GDM1 (cell line): ENCODE measurements at regions not wholly inside any gene's neighbourhood (a gene's known extent, or its start where the extent isn't known, plus 50 kb on each side); places are given as distances from the start of the nearest gene placed in this dataset.
"Not testable (repeated sequence)": the region's sequence is repeated elsewhere in the genome, so short reads cannot be mapped to it uniquely, and the experiment has no call there.

Experiments
- DNase-seq: peaks from one replicate; lab custom pipeline; 2025; lab: John Stamatoyannopoulos, UW

DNA sequence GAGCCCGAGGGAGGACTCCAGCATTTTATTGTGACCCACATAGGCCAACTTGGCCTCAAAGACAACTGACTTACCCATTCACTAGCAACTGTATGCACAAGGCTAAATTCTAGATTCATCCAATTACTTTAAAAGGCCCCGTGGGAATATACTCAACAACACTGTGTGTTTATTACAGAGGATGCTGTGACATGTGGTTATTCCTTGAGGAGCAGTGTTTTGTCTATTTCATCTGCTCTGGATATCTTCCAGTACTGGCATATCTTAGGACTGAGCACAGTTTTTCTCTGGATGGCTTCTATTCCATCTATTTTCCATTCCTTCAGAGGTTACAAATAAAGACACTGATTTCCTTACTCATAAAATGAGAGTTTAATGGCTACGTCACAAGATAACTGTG lies 87.2 kb upstream of the KRAS start:
- no peak for DNase-seq

DNA sequence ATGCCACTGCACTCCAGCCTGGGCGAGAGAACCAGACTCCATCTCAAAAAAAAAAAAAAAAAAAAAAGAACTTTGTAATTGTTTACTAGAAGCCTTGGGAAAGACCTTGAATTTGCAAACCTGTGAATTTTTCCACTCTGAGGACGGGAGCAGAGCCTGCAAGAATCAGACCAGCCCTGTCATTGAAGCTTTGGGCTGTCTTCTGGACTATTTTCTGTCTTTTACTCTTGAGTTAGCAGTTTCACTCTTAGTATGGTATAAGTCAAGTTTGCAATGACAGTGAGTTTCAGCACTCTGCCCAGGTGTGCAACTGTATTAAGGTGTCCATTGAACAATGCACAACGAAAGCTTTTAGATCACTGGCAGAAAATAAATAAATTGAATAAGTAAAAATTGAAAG lies 81.4 kb upstream of the KRAS start:
- no peak for DNase-seq

DNA sequence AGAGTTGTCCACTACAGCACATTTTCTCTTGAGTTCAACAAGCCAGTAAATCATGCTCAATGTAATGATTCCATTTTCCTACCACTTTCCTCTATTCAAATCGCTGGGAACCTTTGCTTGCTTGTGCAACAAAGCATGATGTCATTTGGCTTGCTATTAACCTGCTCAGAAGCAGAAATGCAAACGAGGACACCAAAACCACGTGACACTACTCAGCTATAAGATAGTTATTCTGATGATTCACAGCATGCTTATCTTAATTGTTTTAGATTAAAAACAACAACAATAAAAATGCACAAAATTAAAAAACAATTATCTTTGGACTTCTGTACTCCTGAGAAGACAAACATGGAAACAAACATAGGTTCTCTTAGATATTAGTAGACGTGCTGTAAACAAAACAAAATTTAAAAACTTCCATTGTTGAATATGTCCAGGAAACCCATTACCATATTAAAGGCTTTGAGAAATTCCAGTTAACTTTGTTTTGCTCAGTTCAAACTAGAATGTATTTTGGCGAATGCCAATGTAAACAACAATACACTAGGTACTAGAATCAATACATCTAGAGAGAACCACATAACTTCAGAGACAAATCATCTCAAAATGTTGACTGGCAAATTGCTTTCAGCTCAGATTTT lies 77.5 kb upstream of the KRAS start:
- no peak for DNase-seq

DNA sequence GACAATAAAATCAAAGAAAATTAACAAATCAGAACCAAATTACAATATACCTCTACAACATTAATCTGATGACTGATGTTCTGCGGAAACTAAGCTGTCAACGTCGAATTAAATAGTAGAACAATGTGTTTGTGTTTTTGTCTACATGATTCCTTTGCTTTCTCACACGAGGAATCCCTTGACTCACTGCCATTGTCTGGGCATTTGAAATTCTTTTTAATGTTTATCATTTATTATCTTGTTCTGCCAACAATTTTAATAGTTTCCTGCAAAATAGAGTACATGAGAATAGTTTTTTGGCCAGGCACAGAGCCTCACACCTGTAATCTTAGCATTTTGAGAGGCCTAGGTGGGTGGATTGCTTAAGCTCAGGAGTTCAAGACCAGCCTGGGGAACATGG lies 76.6 kb upstream of the KRAS start:
- no peak for DNase-seq

DNA sequence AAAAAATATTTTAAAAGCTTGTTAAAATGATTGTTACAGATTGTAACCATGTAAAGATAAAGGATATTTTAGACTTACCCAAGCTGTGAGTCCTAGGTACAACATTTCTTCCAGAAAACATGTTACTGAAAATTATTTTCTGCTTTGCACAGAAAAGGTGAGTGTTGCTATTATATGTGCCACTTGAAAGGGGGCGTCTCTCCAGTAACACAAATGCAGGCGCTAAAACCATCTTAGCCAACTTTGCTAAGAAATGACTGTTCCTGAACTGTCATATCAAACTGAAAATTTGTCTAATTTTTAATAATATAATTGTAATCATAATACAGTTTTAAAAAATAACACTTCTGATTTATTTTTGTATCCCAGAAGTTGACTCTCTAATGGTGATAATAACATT lies 75.6 kb upstream of the KRAS start:
- DNase-seq, result no peak

DNA sequence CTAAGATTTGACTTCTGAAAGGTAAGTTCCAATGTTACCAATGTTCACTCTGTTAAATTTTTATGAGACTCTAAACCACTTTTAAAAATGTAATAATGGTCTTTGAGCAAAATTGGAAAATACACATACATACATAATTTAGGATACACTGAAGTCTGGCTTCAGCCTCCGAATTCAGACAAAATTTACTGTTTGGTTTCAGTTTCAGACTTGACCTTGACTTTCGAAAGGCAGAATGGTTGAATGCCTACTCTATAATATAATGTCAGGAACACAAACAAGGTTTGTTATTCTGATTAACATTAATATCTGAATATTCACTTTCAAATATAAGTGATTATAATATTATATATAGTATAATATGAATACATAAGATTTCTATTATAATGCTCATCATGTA lies 74.1 kb upstream of the KRAS start:
- DNase-seq, result no peak

DNA sequence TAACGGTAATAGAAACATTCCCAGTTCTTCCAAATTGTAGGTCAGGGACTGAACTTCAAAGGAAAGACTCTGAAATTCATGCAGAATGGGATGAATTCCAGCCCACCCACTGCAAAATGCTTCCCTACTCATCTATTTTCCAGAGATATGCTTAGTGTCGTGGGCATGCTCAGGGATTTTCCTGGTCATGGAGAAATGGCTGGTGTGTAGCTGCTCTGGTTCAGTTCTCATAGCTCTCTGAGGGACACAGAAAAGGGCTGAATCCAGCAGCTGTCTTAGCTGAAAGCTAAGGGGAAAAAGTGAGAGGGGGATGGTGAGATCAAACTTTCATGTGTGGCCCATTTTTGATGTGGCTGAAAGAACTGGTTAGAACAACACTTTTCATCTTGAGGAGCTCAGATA lies 72.9 kb upstream of the KRAS start:
- no peak for DNase-seq

DNA sequence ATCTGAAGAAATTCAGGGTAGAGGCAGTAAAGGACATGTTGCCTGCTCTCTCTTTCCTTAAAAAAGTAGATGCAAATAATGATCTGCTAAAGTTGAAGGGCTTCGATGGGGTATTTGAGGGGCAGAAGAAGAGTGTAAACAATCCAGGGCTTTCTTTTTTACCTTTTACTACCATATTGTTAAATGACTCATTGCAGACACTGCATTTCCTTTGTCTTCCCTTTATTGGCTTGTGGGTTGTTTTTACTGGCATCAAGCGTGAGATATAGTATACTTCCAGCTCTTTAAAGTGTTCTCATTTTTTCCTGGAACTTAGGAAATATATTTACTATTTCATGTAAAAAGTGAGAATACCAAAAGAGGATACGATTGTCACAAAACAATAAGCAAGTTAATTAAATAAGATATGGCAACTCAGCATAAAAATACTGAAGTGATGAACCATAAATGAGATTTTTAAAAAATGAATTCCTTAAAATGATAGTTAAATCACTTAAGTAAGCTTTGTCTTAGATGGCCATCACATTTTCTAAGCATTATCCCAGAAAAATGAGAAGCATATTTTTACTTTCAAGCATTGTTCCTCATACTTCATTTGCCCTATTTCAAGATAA lies 72.3 kb upstream of the KRAS start:
- no peak for DNase-seq

DNA sequence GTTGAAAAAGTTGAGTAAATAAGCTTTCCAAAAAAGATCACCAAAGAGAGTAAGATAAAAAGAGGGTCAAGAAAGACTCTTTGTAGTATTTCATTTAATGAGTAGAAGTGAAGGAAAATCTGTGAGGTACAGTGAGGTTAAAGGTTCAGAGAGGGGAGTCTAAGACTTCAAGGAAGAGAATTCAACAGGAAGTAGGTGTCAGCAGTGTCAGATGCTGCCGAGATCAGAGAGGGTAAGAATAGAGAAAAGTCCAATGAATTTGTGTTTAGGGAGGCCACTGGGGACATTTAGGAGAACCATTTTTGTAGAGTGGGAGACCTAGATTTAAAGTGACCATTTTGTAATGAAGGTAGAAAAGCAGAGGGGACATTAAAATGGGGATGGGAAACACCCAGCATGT lies 71.6 kb upstream of the KRAS start:
- DNase-seq, result no peak

DNA sequence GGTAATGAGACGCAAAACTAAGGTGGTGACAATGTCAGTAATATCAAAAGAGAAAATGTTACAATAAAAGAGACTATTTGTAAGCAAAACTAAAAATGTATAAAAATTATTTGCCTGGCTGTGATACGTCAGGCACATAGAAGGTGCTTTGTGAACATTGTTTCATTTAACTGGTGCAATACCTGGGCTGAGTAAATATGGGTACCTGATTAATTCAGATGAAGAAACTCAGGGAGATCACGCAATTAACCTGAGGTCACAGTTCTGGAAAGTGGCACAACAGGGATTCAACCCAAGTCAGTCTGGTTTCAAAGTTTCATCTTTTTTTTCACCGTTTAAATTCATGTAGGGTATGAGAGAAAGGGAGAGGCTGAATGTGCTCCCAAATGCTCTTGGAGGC lies 71.0 kb upstream of the KRAS start:
- DNase-seq, result no peak

DNA sequence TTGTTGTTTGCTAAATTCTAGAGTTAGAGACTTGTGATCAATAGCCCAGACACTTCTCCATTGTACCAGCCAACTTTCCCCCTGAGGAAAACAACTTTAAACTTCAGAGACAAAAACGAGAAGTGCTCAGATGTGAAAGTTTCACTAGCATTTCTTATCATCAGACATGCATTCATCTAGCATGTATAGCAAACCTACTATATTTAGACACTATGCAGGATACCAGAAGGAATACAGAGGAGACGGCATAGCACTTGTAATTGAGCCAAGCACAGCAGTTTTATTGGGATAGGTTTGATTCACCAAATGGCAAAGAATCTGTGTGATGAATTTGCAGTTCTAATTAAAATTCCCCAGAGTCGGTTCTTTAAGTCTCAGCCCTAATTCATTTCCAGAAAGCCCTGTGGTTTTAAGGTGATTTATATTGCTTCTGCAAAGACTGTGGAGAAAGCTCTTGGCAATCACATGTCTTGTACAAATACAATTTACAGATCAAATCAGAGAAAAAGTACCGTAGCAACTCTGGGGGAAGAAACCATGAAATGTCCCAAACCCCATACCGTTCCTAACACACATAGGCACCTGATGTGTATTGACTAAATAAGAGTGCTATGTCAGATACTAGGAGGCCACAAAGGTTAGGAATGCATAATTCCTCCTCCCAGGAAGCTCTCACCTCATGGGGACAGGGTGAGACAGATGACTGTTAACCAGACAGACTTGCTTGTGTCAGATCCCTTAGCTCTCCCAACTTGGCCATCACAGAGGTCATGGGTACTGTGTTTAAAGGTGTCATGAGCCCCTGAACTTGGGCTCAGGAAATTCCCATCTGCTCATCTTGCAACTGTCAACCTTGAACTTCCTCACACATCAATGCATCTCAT lies 69.6 kb upstream of the KRAS start:
- DNase-seq, result no peak

DNA sequence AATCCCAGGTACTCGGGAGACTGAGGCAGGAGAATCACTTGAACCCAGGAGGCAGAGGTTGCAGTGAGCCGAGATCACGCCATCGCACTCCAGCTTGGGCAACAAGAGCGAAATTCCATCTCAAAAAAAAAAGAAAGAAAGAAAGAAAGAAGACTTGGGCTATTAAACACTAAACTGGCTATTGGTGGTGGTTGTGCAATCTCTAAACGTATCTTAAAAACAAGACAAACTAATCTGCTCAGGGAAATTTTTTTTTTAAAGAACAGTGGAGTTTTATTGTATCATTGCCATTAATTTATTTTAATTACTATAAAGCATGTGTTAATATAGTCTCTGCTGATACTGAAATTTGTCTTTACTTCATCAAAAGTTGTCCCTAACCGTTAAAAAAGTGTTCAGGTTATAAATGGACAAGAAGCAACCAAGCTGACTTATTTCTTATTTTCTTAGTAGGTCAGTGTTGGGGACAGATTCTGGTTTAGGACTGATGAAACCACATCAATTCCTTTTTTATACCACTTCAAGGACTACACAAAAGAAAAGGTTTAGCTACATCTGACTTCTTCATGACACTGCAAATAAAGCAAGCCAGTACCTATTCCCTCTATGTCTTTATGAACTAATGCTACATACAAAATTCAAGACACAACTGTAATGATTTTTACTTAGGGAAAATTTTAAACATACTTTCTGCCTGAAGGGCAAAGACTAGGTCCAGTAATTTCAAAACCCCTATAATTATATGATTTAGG lies 68.7 kb upstream of the KRAS start:
- no peak for DNase-seq

DNA sequence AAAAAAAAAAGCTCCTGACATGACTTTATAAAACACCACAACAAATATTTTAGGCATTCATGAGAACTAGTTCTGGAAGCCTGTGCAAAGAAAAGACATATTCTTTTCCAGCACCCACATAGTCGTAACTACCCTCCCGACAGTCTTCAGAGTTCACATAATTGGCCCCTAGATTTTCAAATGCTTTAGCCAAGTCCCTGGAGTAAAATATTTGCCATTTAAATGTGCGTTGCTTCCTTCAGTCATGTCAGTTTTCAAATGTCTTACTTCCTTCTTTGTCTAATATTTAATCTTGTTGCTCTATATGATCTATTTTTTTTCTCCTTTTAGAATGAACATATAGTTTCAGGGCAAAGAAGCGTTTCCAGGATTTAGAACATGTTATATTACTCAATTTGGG lies 66.8 kb upstream of the KRAS start:
- DNase-seq, result no peak

DNA sequence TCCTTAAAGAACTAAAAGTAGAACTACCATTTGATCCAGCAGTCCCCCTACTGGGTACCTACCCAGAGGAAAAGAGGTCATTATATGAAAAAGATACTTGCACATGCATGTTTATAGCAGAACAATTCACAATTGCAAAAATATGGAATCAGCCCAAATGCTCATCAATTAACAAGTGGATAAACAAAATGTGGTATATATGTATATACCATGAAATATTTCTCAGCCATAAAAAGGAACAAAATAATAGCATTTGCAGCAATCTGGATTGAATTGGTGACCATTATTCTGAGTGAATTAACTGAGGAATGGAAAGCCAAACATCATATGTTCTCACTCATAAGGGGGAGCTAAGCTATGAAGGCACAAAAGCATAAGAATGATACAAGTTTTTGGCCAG lies 64.7 kb upstream of the KRAS start:
- no peak for DNase-seq

DNA sequence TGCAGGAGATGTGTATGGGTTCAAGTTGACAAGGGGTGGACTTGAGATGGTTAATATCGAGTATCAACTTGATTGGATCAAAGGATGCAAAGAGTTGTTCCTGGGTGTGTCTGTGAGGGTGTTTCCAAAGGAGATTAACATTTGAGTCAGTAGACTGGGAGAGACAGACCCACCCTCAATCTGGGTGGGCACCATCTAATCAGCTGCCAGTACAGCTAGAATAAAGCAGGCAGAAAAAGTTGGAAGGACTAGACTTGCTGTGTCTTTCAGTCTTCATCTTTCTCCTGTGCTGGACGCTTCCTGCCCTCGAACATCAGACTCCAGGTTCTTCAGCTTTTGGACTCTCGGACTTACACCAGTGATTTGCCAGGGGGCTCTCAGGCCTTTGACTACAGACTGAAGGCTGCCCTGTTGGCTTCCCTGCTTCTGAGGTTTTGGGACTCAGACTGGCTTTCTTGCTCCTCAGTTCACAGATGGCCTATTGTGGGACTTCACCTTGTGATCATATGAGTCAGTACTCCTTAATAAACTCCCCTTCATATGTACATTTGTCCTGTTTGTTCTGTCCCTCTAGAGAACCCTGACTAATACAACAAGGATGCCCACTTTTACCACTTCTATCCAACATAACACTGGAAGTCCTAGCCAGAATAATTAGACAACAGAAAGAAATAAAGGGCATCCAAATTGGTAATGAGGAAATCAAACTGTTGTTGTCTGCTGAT lies 62.7 kb upstream of the KRAS start:
- DNase-seq, result not testable (repeated sequence)

DNA sequence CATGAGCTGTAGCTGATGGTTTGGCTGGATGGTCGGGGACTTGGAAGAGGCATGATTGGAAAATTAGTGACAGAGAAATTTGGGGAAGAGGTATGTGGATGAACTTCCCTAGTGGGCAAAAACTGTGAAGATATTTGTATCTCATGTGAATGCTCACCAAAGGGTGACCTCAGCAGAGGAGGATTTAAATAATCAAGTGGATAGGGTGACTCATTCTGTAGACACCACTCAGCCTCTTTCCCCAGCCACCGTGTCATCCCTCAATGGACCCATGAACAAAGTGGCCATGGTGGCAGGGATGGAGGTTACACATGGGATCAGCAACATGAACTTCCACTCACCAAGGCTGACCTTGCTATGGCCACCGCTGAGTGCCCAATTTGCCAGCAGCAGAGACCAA lies 60.8 kb upstream of the KRAS start:
- DNase-seq, result no peak

DNA sequence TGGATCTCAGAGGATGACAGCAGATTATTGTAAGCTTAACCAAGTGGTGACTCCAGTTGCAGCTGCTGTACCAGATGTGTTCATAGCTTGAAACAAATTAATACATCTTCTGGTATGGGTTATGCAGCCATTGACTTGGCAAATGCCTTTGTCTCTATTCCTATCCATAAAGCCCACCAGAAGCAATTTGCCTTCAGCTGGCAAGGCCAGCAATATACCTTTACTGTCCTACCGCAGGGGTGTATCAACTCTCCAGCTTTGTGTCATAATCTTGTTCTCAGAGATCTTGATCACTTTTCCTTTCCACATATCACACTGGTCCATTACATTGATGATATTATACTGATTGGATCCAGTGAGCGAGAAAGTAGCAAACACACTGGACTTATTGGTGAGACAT lies 59.3 kb upstream of the KRAS start:
- not testable (repeated sequence) for DNase-seq

DNA sequence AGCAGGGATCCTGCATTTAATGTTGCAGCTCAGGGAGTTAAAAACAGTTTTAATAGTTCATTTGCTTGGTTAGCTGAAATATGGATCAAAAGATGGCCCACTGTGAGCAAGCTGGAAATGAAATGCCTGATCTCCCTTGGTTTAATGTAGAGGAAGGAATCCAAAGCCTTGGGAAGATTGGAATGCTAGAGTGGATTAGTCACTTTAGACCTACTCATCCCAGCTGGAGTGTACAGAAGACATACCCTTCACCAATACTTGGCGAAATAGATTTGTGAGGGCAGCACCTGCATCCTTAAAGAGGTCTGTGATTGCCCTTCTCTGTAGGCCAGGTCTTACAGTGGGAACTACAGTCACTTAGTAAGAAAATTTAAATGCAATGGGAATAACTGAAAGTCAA lies 58.0 kb upstream of the KRAS start:
- DNase-seq, result no peak

DNA sequence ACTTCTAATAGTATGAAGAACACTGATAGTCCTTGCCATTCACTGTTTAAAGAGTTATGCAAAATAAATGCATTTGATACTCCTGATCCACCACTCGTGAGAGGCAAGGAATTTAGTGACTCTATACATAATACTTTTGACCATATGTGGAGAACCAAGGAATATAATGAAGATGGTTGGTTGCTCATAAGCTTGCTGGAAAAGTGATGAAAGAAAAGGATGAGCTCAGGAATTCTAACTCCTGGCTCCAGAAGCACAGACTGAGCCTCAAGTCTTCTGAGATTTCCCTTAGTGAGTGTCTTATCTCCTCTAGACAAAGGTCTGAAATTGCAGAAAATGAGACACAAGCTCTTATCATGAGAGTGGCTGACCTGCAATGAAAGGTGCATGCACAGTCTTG lies 57.1 kb upstream of the KRAS start:
- no peak for DNase-seq

DNA sequence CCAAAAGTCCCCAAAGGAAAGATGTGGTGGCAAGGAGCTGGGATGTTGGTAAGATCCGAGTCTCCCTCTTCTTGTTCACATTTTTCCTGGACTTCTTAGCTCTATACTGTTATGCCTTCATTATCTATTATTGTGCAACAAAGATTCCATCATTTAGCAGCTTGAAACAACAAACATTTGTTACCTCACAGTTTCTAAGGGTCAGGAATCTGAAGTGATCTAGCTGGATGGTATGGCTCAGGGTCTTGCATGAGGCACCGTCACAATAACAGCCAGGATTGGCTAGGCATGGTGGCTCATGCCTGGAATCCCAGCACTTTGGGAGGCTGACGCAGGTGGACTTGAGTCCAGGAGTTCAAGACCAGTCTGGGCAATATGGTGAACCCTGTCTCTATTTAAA lies 51.1 kb upstream of the KRAS start:
- DNase-seq, result no peak
